NCI-H526 (cell line): ENCODE measurements at regions not wholly inside any gene's neighbourhood (a gene's known extent, or its start where the extent isn't known, plus 50 kb on each side); places are given as distances from the start of the nearest gene placed in this dataset.

Experiments used
- DNase-seq, 2 experiments: peaks; one replicate each; lab custom pipeline; 2025; lab: John Stamatoyannopoulos, UW

DNA sequence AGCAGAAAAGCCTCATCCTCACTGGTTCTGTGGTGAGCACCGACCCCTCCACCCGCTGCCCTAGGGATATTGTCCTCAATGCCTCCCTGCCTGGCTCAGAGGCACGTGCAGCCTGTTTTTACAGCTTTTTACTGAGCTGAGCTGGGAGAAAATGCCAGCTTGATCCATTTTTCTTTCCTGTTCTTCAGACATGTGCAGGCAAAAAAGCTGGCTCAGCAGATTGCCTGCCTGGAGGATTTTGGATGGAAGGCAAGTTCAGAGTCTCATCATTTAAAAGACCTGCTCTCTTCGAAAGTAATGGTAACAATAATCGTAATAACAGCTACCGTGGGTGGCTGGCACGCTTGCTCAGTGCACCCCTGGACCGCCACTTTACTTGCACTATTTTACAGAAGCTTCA lies 135.0 kb upstream of the SMIM23 start:
- DNase-seq = no peak

DNA sequence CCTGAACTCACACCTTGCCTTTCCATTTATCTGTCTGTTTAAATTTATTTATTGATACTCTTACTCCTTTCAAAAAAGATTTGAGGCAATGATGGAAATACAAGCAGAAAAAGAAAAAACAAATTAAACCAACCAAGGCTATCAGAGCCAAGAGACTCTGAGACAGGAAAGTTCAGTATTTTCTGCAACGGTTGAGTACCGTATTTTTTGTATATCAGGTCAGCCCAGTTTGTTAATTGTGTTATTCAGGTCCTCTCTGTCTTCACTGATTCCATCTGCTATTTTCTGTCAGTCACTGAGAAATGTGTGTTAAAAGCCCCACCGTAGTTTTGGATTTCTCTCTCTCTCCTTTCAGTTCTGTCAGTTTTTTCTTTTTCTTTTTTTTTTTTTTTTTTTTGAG lies 134.5 kb upstream of the SMIM23 start:
- no peak for DNase-seq

DNA sequence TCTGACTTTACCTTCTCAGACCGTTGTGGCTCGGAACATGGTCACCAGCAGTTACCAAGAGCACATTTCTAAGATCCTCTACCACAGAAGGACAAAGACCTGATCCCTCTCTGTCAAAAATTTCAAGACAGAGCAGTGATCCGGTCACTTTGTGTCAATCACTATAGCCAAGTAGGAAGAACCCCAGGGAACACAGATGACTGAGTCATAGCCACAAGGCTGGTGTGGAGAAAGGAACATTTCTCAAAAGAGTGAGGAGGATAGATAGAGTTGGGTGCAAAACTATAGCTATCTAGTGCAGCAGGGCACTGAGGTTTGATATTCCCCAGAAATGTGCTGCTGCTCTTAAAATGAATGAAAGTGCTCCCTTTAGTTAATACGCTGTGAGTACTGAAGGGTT lies 130.7 kb upstream of the SMIM23 start:
- no peak for DNase-seq

GRCh38 chr5:171657473-171657872 lies 128.1 kb upstream of the SMIM23 start:
- no peak for DNase-seq

- DNase-seq = no peak
Observed at GRCh38 chr5:171659896-171660295, 125.7 kb upstream of the SMIM23 start.

DNA sequence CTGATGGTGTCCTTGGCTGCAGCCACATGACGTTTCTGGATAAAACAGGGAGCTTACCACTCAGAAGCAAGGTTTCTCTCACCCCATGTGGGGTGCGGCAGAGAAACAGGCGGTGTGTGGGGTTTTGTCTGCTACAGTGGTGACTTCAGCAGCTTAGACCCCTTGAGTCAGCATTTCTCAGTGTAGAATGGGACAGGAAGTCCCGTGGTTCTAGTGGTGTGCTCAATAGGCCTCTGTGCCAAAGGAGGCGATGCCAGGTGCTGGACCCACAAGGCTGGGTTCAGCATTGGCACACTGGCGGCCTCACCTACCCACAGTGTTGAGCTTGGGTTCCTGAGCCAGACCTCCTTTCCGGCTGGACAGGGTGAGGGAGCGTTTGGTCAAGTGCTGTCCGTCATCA lies 125.2 kb upstream of the SMIM23 start:
- no peak for DNase-seq

- no peak for DNase-seq
Observed at GRCh38 chr5:171661143-171661542, 124.5 kb upstream of the SMIM23 start.

DNA sequence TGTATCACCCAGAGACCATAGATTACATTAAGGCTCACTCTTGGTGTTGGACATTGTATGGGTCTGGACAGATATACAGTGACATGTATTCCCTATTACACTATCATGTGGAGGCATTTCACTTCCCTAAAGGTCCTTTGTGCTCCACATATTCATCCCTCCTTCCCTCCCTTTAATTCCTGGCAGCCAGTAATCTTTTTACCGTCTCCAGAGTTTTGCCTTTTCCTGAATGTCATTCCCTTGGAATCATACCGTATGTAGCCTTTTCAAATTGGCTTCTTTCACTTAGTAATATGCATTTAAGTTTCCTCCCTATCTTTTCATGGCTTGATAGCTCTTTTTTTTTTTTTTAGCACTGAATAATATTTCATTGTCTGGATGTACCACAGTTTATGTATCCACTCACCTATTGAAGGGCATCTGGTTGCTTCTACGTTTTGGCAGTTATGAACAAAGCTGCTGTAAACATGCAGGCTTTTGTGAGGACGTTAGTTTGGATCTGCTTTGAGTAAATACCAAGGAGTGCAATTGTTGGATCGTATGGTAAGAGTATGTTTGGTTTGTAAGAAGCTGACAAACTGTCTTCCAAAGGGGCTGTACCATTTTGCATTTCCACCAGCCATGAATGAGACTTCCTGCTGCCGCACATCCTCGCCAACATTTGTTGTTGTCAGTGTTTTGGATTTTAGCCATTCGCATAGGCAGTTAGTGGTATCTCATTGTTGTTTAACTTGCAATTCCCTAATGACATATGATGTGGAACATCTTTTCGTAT lies 122.1 kb upstream of the SMIM23 start:
- no peak for DNase-seq

- no peak for DNase-seq
Observed at GRCh38 chr5:171664489-171664888, 121.1 kb upstream of the SMIM23 start.

GRCh38 chr5:171666815-171667214 lies 118.8 kb upstream of the SMIM23 start:
- DNase-seq = no peak

GRCh38 chr5:171667341-171668096 lies 118.1 kb upstream of the SMIM23 start:
- no peak for DNase-seq

DNA sequence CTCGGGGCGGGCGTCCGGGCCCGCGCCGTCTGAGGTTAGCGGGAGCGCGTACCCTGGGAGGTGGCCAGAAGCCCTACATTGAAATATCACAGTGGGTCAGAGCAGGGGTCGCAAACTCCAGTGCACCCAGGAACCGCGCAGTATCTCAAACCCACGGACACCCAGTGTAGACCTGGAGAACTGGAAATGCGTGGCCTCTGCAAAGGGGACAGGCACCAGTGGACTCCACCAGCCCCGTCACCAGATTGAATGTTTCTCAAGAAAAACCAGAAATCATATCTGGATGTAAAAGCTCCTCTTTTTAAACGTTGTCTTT lies 117.6 kb upstream of the SMIM23 start:
- no peak for DNase-seq

- no peak for DNase-seq
Observed at GRCh38 chr5:171669571-171669970, 116.0 kb upstream of the SMIM23 start.

- DNase-seq = no peak
Observed at GRCh38 chr5:171672556-171672955, 113.1 kb upstream of the SMIM23 start.

- DNase-seq = no peak
Observed at GRCh38 chr5:171673328-171673727, 112.3 kb upstream of the SMIM23 start.

DNA sequence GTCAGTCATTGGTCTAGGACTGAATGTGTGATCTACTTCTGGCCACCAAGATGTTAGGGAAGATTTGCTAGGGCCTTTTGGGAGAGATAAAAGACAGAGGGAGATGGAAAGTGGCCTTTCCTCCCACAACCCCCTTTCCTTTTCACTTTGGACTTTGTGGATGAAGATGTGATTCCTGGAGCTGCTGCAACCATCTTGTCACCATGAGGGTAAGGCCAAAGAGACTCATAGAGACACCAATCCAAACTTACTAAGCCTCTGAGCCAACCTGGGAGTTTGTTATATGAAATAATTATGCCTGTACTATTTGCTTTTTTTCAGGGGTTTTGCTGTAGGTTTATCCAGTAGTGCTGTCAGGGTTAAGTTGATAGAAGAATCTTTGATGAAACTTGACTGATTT lies 111.8 kb upstream of the SMIM23 start:
- no peak for DNase-seq

- no peak for DNase-seq
Observed at GRCh38 chr5:171675511-171675910, 110.1 kb upstream of the SMIM23 start.

GRCh38 chr5:171676286-171676944 lies 109.2 kb upstream of the SMIM23 start:
- DNase-seq = no peak

GRCh38 chr5:171678646-171679045 lies 107.0 kb upstream of the SMIM23 start:
- DNase-seq = no peak

DNA sequence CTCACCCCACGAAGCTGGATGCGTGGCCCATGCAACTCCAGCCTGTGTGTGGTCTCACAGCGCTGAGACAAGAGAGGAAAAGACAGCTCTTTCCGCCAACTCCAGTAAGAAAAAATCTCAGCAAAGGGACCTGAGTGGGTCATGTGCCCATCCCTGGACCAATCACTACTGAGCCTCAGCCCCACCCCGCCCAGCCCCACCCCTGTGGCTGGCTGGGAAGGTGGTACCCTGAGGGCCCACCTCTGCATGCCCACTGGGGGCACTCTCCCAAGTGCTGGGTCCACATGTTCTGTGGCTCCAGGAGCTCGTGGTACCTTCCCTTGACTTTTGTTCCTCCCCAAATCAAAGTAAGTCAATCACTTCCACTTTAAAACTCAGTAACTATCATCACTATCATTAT lies 105.1 kb upstream of the SMIM23 start:
- no peak for DNase-seq

DNA sequence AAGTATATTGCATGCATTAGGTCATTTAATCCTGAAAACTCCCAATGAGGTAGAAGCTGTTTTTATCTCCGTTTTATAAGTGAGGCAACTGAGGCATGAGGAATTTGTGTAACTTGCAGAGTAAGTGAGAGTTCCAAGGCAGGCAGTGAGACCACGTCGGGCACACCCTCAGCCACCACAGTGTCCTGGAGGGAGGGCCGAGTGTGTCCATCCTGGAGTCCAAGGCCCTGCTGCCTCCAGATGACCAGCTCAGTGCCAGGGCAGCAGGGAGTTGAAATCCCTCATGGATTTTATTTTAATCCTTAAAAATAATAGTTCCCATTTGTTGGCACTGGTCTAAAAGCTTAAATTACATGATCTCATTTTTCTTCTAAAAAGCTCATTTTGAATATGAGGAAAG lies 104.6 kb upstream of the SMIM23 start:
- DNase-seq = no peak

DNA sequence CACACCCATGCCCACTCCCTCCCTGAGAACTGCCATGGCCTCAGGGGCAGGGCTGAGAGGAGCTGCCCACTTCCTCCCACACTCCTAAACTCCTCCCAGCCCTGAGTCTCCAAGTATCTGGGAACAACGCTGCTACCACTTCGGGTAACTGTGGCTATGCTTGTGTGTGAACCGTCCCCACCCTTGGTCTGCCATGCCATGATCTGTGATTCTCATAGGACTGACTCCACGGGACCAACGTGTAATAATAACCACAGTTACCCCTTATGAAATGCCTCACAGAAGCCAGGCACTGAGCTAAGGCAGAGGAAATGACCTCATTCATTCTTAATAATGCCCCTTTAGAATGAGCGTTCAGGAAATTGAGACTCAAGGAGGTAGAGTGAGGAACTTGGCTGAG lies 103.9 kb upstream of the SMIM23 start:
- no peak for DNase-seq

DNA sequence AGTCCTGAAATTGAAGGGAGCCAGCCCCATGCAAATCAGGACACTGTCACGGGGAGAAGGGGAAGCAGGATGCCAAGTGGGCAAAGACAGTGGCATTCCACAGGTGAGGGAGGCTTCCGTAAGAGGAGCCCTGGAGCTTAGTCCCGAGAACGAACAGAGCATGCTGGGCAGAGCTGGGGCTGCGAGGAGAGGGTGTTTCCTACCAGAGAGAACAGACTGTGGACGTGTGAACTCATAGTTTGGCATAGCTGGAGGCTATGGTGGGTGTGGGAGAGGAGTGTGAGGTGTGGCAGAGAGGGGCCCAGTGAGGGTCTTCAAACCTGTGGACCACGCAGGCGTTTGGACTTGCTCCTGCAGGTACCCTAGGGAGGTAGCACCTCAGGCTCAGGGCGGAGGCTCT lies 102.8 kb upstream of the SMIM23 start:
- DNase-seq = no peak
